Esophagus squamous epithelium (tissue), 4 donors: ENCODE measurements at regions not wholly inside any gene's neighbourhood (a gene's known extent, or its start where the extent isn't known, plus 50 kb on each side); places are given as distances from the start of the nearest gene placed in this dataset.

Experiments used
- CTCF ChIP-seq, 6 experiments: fragments of 450-650 bp in 4 of 6; fragments of 200-600 bp in 2 of 6; sonication (generic) in 2 of 6; IDR thresholded peaks; one replicate each; pipeline ENCODE4 v1.5.1; 2016 to 2019; ENCODE audit warnings: antibody characterized with exemption in 6 of 6, mild to moderate bottlenecking in 4 of 6, moderate library complexity in 4 of 6
- POLR2A ChIP-seq, 4 donors: fragments of 450-650 bp; IDR thresholded peaks; one replicate each; pipeline ENCODE4 v1.6.1; 2017; ENCODE audit warnings: antibody characterized with exemption in 4 of 4, mild to moderate bottlenecking in 4 of 4, moderate library complexity in 3 of 4

GRCh38 chr6:80720824-80721223, 614.4 kb downstream of the BCKDHB start:
- TF ChIP-seq CTCF (IDR thresholded peaks at IDR 0.05) = no peak
- no peak for TF ChIP-seq POLR2A (IDR thresholded peaks at IDR 0.05)
